IPS-11a (cell line): ENCODE measurements at regions not wholly inside any gene's neighbourhood (a gene's known extent, or its start where the extent isn't known, plus 50 kb on each side); places are given as distances from the start of the nearest gene placed in this dataset.

Experiments used
- H3K4me3 ChIP-seq: one replicate; pipeline ENCODE4 v1.5.1; 2013; ENCODE audit warnings: low read depth, low read length, control low read depth

DNA sequence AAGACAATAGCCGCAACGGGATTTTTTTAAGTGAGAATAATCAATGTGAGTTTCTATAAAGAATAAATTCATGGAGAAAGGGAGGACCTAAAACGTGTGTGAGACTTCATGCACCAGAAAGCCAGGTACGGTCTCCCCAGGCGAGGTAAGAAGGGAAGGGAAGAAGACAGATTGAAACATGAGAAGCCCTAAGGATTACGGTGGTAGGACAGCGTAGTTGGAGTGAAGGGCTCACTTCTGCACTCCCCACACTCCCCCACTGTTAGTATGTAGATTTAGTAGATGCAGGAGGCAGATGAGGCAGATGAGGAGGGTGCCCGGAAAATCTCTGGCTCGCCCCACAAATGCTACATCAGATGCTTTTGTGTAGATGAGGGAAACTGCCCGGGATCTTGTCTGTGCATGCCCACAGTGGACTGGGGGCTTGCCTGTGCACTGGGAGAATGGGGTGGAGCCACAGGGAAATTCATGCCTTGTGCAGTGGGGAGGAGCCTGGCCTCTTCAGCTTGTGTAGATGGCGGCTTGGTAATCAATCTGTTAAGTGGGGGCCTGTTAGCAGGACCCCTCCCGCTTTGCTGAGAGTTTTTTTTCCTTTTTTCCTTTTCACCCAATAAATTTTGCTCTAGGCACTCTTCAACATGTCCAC, 1544.5 kb upstream of the TENM3 start:
- H3K4me3 ChIP-seq: no peak overlapping the region

DNA sequence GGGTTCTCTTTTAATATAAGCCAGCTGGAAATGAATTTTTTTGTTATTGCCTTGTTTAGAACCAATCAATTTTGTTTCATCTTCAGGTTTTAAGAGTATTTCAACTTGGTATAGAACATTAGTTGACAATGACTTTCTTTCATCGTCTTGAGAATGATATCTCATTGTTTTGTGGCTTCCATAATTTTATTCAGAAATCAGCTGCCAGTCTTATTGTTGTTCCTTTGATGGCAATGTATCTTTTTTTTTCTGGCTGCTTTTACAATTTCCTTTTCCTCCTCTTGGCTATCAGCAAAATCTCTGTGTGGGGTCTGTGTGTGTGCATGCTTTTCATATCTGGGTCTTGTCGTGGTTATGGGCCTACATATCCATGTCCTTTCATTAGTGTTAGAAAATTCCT, 1536.4 kb upstream of the TENM3 start:
- no peak overlapping the region for H3K4me3 ChIP-seq

DNA sequence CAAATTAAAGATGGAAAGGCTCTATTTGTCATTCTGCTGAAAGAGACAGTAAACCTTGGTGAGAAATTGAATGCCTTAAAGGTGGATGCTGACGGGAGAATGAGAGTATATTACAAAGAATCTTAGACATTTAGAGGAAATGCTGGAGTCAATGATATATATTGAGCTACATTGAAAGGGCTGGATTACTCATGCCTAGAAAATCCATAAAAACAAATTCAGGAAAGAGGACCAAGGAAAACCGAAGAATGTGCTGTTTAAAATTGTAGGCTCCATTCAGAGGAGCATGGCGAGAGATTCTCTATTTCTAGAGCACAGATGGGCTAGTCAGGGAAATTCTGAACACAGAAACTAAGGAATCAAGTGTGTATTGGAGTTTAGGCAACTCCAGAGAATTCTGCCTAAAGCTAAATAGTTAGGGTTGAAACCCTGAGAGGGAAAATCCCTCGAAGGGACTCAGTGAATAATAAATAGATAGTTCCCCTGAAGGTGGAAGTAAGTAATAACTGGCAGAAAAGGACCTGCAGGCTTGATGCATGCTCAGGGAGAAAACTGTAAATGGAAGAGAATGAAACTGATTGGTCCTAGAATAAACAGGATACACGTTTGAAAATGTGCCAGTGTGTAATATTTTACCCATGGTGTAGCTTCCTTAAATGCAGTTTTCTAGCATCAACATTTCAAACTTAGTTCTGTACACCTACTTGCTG, 1532.4 kb upstream of the TENM3 start:
- H3K4me3 ChIP-seq: no peak overlapping the region

DNA sequence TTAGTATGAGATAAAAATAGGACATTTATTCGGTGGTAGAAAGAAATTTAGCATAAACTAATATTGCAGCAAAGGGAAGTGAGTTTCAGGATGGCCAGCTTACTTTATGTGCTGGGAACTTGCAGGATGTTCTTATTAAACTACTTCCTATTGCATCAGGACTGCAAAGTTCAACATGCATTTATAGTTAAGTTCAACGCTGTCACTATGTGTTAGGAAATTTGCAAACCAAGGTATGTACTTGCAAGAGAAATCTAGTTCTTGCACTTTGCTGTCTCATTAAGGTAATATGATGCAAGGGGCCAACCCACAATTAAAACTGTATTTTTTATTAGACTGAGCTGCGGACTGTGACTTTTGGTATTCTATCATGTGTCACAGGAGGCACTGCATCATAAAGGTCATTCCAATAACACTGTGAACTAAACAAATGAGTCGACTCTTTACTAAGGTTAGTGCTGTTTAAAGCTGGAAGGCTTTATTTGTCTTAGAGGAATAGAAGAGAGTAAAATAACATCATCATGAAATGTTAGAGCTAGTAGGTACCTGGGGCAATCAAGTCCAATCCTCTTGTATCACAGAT, 1525.7 kb upstream of the TENM3 start:
- no peak overlapping the region for H3K4me3 ChIP-seq

DNA sequence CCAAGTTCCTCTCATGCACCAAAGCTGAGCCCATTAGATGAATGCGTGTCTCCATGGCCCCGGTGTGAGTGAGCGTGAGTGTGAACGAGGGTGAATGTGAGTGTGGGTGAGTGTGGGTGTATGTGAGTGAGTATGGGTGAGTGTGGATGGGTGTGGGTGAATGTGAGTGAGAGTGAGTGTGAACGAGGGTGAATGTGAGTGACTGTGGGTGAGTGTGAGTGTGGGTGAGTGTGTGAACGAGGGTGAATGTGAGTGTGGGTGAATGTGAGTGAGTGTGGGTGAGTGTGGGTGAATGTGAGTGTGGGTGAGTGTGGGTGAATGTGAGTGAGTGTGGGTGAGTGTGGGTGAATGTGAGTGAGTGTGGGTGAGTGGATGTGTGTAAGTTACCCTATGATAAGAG, 1521.8 kb upstream of the TENM3 start:
- no peak overlapping the region for H3K4me3 ChIP-seq

DNA sequence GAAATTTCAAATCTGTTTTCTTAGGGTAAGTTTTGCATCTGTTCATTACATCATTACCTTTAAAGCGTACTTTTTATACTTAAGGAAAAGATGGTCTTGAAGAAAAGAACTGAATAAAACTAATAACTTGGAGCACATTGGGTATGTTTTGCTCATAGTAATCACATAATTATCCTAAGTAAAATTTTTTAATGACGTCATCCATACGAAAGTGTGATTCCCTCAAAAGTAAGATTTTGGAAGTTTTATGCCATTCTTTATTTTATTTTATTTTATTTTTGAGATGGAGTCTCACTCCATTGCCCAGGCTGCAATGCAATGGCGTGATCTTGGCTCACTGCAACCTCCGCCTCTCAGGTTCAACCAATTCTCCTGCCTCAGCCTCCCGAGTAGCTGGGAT, 1516.6 kb upstream of the TENM3 start:
- no peak overlapping the region for H3K4me3 ChIP-seq

DNA sequence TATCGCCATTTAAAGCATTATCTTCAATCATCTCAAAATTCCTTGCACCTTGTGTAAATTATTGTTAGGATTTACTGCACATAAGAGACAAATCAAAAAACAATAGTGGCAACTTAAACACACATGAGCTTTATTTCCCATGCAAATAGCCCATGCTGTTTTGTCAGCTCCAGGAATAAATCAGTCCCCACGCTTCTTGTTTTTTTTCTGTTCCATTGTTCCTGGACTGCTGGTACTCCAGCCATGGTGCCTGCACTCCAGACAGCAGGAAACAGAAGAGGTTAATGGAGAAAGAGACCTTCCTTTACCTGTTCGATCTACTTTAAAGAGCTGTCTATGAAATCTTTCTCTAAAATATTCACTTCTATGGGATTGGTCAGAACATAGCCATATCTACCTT, 1515.7 kb upstream of the TENM3 start:
- no peak overlapping the region for H3K4me3 ChIP-seq

DNA sequence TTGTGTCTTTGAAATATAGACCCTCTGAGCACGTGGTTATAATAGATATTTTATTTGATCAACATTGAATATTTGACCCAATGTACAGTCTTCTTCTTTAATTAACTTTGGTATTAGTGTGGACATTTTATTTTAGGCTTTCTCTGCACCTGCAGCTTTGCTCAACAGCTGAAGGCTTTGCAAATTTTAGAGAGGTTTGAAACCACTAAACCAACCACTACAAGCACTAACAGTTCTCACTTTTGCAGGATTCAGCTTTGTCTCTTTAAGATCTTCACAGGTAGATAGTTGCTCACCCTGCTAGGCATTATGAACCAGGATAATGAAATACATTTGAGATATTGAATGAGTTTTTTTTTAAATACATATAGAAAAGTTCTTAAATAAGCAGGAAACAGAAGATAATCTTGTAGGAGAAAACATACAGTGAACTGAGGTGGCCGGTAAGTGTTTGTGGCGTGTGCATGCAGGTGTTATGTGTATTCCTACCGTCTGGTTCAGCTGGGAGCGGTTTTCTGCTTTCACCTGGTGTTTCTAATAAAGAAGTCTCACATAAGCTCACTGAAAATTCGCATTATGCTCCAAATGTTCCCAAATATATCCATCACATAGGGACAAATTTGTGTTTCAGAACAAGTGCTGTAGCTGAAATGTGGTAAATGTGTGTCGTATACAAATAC, 1508.3 kb upstream of the TENM3 start:
- H3K4me3 ChIP-seq: no peak overlapping the region

DNA sequence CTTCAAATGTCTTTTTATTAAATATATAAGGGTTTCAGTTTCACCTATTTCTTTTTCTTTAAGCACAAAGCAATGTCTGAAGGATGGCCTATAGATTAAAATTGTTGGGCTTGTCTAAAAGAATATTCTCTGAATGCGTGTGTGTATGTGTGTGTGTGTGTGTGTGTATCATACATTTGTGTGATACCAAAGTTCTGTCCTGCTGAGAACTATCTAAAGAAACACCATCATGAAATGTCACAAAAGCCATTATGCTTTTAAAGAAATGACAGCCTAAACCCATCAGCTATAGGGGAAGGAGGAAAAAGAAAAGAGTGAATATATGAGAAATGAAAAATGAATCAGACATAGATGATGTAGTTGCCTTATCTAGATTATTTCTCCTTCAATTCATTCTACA, 1501.5 kb upstream of the TENM3 start:
- no peak overlapping the region for H3K4me3 ChIP-seq

DNA sequence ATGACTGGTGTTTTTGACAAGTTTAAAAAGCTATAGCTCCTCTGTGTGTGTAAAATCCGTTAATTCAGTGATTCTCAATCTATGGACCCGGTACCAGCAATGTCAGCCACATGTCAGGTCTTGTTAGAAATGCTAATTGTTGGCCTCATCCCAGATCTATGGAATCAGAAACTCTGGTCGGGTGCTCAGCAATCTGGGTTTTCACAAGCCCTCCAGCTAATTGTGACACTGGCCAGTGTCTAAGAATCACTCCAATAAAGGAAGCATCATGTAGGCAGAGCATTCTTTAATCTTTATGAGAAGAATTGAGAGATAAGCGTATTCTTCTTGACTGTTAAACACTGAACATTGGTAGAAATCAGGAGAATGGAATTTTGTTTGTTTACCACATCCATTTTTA, 1498.2 kb upstream of the TENM3 start:
- H3K4me3 ChIP-seq: no peak overlapping the region

DNA sequence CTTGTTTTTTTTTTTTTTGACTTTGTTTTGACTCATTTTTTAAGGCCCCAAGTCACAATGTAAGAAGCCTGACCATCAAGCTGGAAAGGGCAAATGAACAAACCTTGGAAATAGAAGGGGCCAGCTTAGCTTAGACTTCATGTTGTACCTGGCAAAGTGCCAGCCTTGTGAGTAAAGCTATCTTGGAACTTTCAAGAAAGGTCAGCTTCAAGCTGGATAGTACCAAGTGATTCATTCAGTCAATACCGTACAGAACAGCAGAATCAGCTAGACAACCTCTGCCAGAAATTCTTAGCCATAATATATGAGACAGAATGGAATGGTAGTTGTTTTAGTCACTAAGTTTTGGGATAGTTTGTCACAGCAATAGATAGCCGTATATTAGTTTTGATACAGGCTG, 1492.2 kb upstream of the TENM3 start:
- no peak overlapping the region for H3K4me3 ChIP-seq

DNA sequence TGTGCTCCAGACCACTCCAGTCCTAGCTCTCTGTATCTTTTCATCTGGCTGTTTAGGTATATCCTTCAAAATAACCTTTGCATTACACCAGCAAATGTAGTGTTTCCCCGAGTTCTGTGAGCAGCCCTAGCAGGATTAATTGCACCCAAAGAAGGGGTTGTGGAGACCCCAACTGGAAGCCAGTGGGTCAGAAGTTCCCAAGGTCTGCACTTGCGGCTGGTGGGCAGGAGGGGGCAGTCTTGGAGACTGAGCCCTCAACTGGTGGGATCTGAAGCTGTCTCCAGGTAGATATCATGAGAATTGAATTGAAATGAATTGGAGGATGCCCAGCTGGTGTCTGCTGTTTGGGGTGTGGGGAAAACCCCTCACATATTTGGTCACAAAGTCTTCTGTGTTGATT, 1485.3 kb upstream of the TENM3 start:
- no peak overlapping the region for H3K4me3 ChIP-seq

DNA sequence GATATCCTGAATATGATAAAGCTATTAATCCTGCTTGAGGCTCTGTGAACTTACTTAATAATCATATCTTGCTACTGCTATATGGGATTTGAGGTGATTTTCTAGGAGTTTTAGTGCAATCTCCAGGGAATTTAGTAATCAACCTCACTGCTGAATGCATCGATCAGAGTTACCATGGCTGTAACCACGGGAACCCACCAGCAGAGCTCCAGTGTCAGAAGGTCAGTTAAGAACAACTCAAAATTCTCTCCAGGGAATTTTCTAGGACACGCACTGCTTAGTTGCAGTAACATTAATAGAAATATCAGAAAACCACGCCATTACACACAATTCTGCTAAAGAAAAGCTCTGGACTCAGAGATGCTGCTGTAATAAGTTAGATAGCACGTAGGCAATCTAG, 1477.2 kb upstream of the TENM3 start:
- no peak overlapping the region for H3K4me3 ChIP-seq

DNA sequence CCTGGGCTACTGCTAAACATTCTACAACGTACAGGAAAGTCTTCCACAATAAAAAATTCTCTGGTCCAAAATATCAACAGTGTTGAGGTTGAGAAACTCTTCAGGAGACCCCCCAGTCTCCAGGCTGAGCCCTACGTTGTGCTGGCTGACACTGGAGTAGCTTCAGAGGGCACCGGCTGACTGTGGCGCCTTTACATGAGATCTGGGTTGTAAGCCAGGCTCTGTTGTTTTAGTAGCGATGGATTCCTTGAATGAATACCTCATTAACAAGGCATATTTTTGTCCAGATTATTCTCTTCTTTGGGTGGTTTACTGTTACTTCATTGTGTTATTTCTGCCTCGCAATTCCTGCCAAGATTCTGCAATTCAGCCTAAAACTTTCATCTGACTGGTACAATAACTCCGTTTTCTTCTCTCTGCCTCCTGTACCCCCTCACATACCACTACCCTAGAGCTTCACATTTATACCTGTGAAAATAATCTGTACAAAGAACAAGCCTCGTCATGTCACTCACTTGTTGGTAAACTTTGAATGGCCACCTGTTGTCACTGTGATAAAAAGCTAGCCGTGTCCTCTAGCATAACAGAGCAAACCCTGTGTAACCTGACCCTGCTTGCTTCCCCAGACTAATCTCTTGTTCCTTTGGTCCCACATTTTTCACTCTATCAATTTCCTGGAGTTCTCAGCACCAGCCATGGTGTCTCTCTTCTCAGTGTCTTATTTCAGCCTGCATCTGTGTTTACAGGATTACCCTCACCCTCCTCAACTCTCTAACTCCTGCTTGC, 1476.1 kb upstream of the TENM3 start:
- H3K4me3 ChIP-seq: no peak overlapping the region

DNA sequence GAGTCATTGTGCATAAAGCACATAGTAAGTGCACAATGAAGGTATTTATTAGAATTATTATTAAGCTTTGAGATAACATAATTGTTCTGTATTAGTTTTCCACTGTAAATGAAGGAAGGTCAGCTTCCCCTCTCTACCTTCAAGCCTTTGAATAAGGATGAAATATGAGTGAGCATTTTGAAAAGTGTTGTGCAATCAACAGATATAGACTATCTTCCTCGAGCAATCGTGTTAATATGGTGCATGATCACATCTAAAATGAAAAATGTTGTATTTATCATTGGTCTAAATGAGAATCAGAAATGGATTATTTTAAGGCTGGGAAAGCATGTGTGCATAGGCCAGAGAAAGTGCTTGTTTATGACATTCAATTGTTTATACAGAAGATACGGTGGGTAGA, 1474.6 kb upstream of the TENM3 start:
- no peak overlapping the region for H3K4me3 ChIP-seq

DNA sequence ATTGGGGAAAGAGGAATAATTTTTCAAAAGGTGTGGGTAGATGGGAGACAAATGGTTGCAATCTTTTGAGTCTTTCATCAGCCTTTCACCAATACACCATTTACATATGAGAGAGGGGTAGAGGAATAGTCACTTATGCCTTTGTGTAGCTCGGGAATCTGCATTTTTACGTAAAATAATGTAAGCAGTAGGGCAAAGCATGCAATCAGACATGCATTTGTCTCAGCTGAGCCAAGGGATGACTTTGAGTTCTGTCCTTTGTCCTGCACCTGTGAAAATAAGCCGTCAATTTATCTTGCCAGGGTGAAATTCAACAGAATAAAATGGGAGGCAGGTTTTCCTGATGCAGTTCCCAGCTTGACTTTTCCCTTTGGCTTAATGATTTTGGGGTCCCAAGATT, 1473.4 kb upstream of the TENM3 start:
- H3K4me3 ChIP-seq: no peak overlapping the region

DNA sequence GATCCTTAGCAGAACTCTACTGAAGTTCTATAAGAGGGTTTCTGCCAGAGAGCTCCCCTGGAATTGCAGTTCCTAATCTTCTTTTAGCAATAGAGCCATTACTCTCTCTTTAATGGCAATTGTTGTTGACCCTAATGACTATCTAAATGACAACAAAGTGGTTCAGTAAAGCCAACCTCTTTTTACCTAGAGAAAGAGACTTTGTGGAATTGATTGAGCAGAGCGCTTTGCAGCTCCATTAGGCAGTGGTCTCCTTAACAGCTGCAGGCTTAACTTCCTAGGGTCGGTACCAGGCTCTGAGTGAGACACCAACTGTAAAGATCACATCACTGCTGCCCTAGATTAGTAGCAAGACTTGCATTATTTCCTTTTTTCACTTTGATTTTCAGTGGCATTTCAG, 1472.9 kb upstream of the TENM3 start:
- H3K4me3 ChIP-seq: no peak overlapping the region

DNA sequence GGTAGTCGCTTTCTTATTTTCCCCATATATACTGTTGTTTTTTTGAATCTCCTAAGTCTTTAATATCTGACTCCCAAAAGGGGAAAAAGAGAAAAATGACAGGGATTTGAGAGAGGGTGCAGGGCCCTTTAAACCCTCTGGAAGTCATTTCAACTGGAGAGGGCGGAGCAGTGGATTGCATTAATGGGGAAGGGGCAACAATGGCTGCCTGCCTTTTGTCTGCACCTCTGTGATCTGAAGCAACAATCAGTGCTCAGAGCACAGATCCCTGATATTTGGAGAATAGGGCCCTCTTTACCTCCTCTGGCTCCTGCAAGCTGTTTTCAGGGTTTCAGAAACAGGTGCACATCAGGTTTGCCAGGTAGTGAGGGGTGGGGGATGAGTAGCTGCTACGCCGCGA, 1458.3 kb upstream of the TENM3 start:
- H3K4me3 ChIP-seq: no peak overlapping the region

DNA sequence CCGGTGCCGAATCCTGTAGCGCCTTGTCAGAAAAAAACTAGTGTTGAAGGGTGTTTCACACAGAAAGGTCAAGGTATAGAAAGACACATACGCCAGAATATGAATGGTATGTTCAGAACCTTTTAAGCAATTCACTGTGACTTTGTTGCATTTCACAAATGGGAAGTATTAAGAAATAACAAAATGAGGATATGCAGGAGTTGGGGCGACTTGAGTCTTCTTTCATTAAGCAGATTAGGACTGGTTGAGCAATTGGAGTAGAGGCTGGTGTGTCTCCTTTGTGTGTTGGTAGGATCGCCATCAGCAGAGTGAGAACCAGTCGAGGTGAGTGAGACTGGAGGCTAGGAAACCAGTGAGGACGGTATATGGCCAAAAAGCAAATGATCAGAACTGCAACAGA, 1454.5 kb upstream of the TENM3 start:
- no peak overlapping the region for H3K4me3 ChIP-seq

DNA sequence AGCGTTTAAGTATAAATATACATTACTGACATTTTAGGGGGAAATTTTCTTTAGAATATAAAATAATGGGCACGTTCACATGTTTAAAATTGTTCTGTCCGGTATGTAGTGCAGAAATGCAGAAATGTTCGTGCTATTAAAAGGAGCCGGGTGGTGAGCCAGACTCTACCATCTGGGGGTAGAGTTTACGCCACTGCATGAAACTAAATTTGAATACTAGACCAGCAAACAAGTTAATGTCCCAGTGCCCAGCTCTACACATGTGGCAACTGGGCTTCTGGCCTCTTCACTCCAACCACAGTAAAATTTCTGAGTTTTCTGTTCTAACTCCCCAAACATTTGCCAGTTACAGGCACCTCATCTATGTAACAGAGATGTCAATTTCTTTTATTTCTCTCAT, 1453.3 kb upstream of the TENM3 start:
- H3K4me3 ChIP-seq: no peak overlapping the region

DNA sequence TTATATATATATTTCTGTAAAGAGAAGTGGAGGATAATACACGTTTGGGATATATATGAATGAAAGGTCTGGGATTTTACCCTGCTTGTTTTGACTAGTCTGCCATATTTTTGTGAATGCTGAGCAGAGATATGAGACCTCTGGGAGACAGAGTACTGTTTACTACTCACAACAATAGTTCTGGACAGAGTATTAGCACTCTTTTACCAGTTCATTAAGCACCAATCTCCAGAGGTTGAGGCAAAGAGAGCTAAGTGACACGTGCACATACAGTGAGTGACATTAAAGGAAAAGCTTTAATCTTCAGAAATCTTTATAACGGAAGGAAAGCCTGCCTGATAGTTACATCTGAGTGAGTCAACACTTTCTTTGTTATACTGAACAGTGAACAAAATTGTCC, 1452.7 kb upstream of the TENM3 start:
- H3K4me3 ChIP-seq: no peak overlapping the region
